RPMI8226 (cell line): ENCODE measurements at regions not wholly inside any gene's neighbourhood (a gene's known extent, or its start where the extent isn't known, plus 50 kb on each side); places are given as distances from the start of the nearest gene placed in this dataset.
"Not testable (repeated sequence)": the region's sequence is repeated elsewhere in the genome, so short reads cannot be mapped to it uniquely, and the experiment has no call there.

Source experiments
- DNase-seq: peaks from one replicate; pipeline ENCODE4 v3.0.0-alpha.2; 2015

DNA sequence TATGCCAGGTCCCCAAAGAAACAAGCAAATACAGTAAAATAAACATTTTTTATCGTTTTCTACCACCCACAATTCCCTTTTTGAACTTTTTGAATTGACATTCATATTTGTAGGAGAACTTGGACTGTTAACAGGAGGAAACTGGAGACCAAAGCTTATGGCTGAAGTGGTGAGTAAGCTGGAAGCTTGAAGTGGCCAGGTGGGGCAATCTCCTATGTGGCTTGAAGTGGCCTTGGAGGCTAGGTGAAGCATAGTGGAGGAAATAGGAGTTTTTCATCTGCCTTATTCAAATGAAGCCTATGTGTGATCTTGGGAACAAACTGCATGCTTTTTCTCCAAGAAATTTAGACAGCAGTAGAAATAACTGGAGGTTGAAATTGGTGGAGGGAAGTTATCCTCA, 962.9 kb upstream of the FANCL start:
- no peak for DNase-seq

- no peak for DNase-seq
These were observed 955.4 kb upstream of the FANCL start for GRCh38 chr2:59196491-59196890.

- DNase-seq, result no peak
These were observed 954.7 kb upstream of the FANCL start for GRCh38 chr2:59195851-59196250.

GRCh38 chr2:59191781-59192180, 950.7 kb upstream of the FANCL start:
- no peak for DNase-seq

DNA sequence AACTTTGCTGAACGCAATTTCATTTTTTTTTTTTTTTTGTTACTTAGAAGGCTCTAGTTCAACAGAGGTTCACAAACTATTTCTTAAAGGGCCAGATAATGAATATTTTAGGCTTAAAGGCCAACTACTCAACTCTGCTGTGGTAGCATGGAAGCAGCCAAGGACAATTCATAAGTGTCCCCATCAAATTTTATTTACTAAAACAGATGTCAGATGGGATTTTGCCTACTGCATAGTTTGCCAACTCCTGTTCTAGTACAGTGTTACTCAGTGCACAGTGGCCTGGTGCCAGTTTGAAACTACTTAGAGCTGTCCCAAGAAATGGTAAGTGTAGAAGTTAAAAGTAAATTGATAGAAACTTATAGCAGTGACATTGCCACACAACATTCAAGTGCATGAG, 949.4 kb upstream of the FANCL start:
- no peak for DNase-seq

DNA sequence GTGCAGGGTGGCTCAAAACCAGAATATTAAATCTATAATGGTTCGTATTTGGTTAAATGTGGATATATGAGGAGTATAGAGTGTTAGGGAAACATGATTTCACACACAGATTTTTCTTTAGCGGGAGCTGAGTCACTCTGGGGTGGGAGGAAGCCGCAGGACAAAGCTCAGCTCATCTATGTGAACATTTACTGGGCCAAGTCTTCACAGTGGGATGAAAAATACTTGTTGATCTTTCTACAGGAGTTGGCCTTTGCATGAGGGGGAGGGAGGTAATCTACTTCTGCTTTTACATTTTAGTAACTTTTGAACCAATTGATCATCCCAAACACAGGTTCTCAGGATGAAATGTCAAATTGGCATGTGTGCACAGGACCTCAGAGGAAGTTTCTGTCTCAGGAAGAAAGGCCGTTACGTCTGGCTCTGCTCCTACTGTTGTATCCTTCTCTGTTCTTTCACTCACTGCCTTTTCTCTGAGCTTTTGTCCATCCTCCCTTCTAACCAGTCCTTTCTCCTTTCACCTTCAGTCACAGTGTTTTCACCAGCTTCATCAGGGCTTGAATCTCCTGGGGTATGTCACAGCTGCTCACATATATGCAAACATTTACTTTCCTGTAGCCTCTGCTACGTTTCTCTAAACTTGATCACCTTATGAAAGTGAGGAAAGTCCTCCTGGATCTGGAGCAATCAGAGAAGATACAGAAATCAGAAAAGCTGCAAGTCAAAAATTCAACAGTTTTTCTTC, 943.3 kb upstream of the FANCL start:
- DNase-seq, result no peak

- DNase-seq, result no peak
These were observed 941.9 kb upstream of the FANCL start for GRCh38 chr2:59183070-59183469.

GRCh38 chr2:59182249-59182648, 941.1 kb upstream of the FANCL start:
- peak; percentile 25 for DNase-seq

GRCh38 chr2:59181347-59181746, 940.2 kb upstream of the FANCL start:
- no peak for DNase-seq

- no peak for DNase-seq
These were observed 939.5 kb upstream of the FANCL start for GRCh38 chr2:59180621-59181020.

DNA sequence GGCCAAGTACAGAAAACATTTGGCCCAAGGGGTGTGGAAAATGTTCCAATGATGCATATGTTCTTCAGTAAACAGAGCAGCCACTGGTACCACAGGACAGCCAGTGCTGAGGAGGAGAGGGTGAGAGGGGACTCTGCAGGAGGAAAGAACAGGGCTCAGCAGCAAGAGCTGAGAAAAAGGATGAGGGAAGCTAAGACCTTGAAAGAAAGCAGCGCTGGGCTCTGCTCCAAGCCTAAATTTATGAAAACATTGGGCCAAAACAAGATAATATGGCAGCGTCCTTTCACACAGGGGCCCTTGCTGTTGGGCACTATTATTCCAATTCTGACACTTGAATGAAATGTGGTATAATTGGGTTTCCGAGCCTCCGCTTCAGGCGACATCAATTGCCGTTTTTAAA, 939.0 kb upstream of the FANCL start:
- DNase-seq, result no peak

- no peak for DNase-seq
These were observed 936.6 kb upstream of the FANCL start for GRCh38 chr2:59177748-59178147.

DNA sequence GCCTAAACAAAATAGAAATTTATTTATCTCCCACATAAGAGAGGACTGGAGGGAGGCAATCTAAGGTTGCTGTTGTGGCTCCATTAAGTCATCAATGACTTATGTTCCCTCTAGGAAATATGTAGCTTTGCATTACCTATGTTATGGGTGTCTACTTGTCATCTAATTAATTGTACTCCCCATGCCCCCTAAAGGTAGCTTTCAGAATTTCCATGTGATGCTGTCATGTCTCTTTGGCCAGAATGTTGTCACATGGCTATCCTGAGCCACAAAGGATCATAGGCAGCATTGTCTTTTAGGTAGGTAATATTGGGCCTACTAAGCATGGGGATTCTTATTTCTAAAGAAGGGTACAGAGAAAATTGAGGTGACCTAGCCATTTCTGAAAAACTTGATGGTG, 935.6 kb upstream of the FANCL start:
- DNase-seq, result peak; percentile 10

DNA sequence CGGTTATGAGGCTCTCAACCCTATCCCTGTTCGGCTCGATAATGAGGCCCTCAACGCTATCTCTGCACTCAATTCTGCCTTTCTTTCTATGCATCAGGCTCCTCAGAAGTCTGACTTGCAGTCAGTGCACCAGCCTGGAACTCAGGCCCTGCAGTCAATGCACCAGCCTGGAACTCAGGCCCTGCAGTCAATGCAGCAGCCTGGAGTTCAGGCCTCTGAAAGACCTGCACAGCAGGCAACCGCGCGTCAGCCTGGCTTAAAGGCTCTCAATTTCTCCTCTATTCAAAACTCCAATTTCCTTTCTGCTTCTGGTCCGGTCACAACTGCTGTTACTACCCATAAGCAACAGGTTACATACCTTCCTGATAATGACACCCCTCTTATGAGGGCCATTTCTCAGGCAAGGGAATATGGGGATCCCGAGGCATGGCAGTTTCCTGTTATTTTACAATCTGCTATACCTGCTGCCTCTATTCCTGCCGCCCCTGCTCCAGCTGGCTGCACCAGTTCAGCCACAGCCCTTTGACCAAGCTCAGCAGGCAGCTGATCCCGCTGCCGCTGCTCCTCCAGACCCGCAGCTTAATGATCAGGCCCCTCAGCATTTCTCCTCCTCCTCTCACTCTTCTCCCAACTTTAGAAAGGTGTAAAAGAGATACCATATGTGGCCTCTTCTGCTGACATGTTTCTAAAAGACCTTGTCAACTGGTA, 933.6 kb upstream of the FANCL start:
- DNase-seq, result no peak

- no peak for DNase-seq
These were observed 932.2 kb upstream of the FANCL start for GRCh38 chr2:59173325-59173724.

GRCh38 chr2:59171019-59171418, 929.9 kb upstream of the FANCL start:
- no peak for DNase-seq

DNA sequence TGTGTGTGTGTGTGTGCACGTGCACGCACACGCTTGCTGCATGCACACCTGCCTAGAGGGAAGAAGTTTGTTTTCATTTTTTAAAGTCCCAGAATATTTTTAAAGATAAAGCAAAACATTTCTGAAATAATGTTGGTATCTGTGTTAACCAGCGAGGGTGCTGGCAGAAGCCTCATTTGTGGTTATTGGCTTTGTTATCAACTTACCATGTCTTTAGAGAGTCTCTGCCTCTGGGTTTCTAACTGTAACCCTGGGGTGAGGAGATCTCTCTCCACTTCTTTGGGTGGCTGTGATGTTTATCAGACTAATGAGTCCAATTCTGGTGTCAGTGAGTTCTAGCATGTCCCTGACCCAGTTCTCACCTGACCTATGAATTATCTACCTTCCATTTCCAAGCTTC, 927.6 kb upstream of the FANCL start:
- DNase-seq, result no peak

- no peak for DNase-seq
These were observed 926.4 kb upstream of the FANCL start for GRCh38 chr2:59167514-59167913.

DNA sequence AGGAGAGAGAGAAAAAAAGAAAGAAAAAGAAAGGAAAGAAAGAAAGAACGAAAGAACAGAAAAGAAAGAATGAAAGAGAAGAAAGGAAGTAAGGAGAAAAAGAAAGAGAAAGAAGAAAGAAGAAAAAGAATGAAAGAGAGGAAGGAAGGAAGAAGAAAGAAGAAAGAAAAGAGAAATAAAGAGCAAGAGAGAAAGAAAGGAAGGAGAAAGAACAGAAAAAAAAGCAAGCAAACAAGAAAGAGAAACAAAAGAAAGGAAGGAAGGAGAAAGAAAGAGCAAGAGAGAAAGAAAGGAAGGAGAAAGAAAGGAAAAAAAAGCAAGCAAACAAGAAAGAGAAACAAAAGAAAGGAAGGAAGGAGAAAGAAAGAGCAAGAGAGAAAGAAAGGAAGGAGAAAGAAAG, 916.8 kb upstream of the FANCL start:
- DNase-seq, result not testable (repeated sequence)

DNA sequence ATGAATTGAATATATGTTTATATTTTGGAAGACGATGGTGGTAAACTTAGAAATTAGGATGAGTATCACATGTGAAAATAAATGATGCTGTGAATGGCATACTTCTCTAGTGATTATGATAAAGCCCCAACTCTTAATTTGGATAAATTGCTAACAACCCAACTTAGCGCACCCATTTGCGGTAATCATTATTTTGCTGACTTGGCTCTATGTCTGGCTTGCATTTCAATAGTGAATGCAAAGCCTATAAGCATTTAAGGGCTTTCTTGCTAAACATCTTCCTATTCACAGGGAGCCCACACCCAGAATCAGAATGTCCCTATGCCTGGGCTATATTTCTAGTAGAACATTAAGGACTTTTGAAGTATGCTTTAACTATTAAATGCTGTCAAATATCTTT, 910.7 kb upstream of the FANCL start:
- no peak for DNase-seq

- no peak for DNase-seq
These were observed 909.2 kb upstream of the FANCL start for GRCh38 chr2:59150217-59150849.

DNA sequence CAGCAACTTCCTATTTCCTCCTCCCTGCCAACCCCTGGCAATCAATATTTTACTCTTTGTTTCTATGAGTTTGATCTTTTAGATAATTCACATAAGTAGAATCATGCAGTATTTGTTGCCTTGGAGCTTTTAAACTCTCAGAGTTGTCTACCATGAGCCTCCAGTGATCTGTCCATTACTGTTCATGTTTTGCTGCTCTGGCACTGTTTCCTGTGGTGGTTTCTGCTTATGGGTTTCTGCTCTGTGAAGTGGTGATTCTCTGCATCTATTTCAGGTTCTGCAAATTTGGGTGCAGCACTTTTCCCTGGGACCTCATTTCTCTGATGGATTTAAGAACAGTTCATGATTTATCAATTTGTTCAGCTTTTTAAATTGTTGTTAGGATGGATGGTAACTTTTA, 908.1 kb upstream of the FANCL start:
- no peak for DNase-seq

DNA sequence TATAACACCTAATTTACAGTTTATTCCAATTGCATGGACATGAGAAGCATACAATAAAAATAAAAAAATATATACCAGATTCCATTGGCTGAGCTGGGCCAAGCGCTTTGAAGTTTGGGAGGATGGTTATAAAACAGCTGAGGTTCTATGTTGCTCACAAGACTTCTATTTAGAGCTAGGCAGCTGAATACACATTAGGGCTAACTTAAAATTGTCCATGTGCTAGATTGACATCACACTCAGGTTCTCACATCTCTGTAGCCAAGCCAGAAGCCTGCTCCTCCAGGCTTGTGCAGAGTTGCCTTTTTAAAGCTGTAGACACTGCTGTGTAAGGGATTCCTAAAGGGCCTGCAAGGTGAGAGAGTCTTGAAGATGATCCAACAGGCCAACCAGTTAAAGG, 871.1 kb upstream of the FANCL start:
- DNase-seq, result no peak

- no peak for DNase-seq
These were observed 855.8 kb upstream of the FANCL start for GRCh38 chr2:59096973-59097372.
